Pancreas (tissue), 10 donors: ENCODE measurements at regions not wholly inside any gene's neighbourhood (a gene's known extent, or its start where the extent isn't known, plus 50 kb on each side); places are given as distances from the start of the nearest gene placed in this dataset.

ENCODE experiments used
- ATAC-seq, 4 donors: fragments of 200-7000 bp; cut with Tn5 transposase; one replicate each; pipeline versions ENCODE4 v1.8.0 to v1.9.1; 2020; ENCODE audit warnings: mild to moderate bottlenecking in 4 of 4, moderate library complexity in 4 of 4
- DNase-seq, 6 donors: peaks; one replicate each; pipeline ENCODE4 v3.0.0-alpha.2; 2020
- FAIRE-seq: peaks from 2 replicates; lab custom pipeline; 2012; peaks lifted over from hg19 to GRCh38; lab: Jason Lieb, UNC
- H3K27ac ChIP-seq, 4 donors: fragments of 200-600 bp; sonication (generic); 1 replicate in 3 of 4; 2 replicates in 1 of 4; pipeline versions ENCODE4 v1.5.0 to v1.8.0; 2020
- H3K27me3 ChIP-seq, 4 donors: fragments of 200-600 bp; one replicate each; pipeline ENCODE4 v1.8.0; 2021
- H3K36me3 ChIP-seq, 3 donors: fragments of 200-600 bp; sonication (generic) in 1 of 3; one replicate each; pipeline versions ENCODE4 v1.5.0 to v1.8.0; 2020 to 2021
- H3K4me1 ChIP-seq, 3 donors: fragments of 200-600 bp; one replicate each; pipeline ENCODE4 v1.8.0; 2021
- H3K4me3 ChIP-seq, 4 donors: fragments of 200-600 bp; sonication (generic) in 2 of 4; one replicate each; pipeline versions ENCODE4 v1.5.0 to v1.8.0; 2020 to 2021
- H3K9me3 ChIP-seq, 4 donors: fragments of 200-600 bp; one replicate each; pipeline ENCODE4 v1.8.0; 2021
- WGBS, 2 donors: extraction: QIAGEN DNeasy Blood & Tissue Kit; methylation state at CpG; one replicate each; pipeline ENCODE4 v1.1.7; 2013; 5-methylcytosine and 5-hydroxymethylcytosine counted together
- intact Hi-C, 3 donors: fragments of 100-400 bp; cut with DNase I; formaldehyde crosslinking; loops; one replicate each; pipeline versions ENCODE4 v1.11.1 to v1.14.2; 2022
- TF ChIP-seq, protein P1 (sequence below), 4 donors: fragments of 200-600 bp; sonication (generic) in 3 of 4; IDR thresholded peaks; one replicate each; pipeline versions ENCODE4 v1.5.0 to v1.8.0; 2021; ENCODE audit warnings: antibody characterized with exemption in 4 of 4
- donor health status: healthy with polysubstance abuse.
- donor health status: DM: no; HTN: no; CAD: no; lungs with moderate emphysema.
- donor health status: DM: no; HTN: no; CAD: no.
- donor health status: control.
- donor health status: control.
- donor health status: Bipolar disorder and iron deficiency.
- donor health status: DM: yes; HTN: yes; CAD: no.
- donor health status: DM: no; HTN: no; CAD: no.
- donor health status: DM: no; HTN: no; CAD: no.
- donor health status: DM: yes; HTN: yes; CAD: no.

DNA sequence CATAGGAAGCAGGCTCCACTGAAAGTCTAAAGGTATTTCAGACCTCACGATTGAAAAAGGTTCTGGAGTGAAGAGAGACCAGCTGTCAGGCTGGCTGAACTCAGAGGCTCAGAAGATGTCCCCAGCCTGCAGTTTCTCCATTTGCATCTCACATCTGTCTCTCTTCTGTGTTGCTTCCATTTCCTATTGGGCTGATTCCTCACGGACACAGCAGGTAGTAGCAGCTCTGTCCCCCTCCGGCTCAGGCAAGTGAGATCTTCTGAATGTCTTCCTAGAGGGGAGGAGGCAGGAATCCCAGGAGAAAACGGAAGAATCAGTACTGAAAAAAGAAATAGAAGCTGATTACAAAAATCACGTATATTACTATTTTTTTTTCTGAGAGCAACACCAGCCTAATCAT, 274.1 kb upstream of the COBL start:
- Histone ChIP-seq H3K4me1 (no peaks in the 10 kb centered on the region), H3K27ac (no peak overlapping the region), H3K9me3 (no peaks in the 10 kb centered on the region), H3K4me3 (no peak overlapping the region), H3K36me3 (no peaks in the 10 kb centered on the region), H3K27me3 (no peaks in the 10 kb centered on the region)
- TF ChIP-seq, protein P1, sequence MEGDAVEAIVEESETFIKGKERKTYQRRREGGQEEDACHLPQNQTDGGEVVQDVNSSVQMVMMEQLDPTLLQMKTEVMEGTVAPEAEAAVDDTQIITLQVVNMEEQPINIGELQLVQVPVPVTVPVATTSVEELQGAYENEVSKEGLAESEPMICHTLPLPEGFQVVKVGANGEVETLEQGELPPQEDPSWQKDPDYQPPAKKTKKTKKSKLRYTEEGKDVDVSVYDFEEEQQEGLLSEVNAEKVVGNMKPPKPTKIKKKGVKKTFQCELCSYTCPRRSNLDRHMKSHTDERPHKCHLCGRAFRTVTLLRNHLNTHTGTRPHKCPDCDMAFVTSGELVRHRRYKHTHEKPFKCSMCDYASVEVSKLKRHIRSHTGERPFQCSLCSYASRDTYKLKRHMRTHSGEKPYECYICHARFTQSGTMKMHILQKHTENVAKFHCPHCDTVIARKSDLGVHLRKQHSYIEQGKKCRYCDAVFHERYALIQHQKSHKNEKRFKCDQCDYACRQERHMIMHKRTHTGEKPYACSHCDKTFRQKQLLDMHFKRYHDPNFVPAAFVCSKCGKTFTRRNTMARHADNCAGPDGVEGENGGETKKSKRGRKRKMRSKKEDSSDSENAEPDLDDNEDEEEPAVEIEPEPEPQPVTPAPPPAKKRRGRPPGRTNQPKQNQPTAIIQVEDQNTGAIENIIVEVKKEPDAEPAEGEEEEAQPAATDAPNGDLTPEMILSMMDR (IDR thresholded peaks at IDR 0.05) = no peak
- WGBS, 2 donors = 9 to 10% methylated on average over 5 of the region's 5 CpGs
- FAIRE-seq = no peak
- intact Hi-C loops = no loop called here
- DNase-seq = no peak
- ATAC-seq = no peak

DNA sequence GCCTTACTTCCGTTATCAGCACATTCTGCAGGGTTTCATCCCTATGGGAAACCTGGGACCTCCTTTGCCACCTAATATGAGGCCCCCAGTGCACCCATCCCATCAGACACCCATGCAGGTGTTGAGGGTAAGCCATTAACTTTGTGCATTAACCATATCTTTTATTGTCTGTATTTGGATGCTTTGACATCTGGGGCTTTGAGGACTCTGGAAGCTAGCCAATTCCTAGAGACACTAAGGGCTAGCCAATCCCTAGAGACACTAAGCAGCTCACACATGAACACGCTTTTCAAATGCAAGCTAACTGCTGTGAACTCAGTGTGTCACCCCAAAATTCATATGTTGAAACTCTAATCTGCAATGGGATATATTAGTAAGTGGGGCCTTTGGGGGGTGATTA, 272.5 kb upstream of the COBL start:
- TF ChIP-seq, protein P1 (IDR thresholded peaks at IDR 0.05) = no peak
- H3K36me3 ChIP-seq = no peaks in the 10 kb centered on the region
- ATAC-seq (no peak), DNase-seq (no peak), FAIRE-seq (no peak)
- no peaks in the 10 kb centered on the region for H3K27me3 ChIP-seq
- intact Hi-C loops = no loop called here
- 35 to 51% methylated on average over 2 of the region's 2 CpGs for WGBS, 2 donors
- no peak overlapping the region for H3K27ac ChIP-seq
- H3K9me3 ChIP-seq = no peaks in the 10 kb centered on the region
- no peak overlapping the region for H3K4me3 ChIP-seq
- H3K4me1 ChIP-seq = no peaks in the 10 kb centered on the region

DNA sequence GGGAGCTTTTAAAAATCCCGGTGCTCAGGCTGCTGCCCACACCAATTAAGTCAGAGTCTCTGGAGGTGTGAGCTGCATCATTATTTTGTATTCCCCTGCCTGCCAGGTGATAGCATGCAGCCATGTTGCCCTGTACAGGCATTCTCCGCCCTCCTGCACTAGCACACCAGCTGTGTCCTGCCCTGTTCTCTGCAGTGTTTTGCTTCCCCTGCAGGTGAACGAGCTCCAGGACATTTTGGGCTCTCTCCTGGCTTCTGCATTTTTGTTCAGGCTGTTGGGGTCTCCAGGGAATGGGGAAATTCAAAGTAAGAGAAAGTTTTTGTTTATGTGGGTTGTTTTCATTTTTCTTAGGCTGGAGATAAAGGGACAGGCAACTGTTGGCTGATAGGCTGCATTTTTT, 271.0 kb upstream of the COBL start:
- ATAC-seq (no peak), FAIRE-seq (no peak), DNase-seq (no peak)
- H3K27me3 ChIP-seq = no peaks in the 10 kb centered on the region
- no peak overlapping the region for H3K4me3 ChIP-seq
- H3K27ac ChIP-seq = no peak overlapping the region
- H3K4me1 ChIP-seq = no peaks in the 10 kb centered on the region
- TF ChIP-seq, protein P1 (IDR thresholded peaks at IDR 0.05) = no peak
- intact Hi-C loops = no loop called here
- H3K36me3 ChIP-seq = no peaks in the 10 kb centered on the region
- WGBS, 2 donors = 33 to 44% methylated on average over 3 of the region's 3 CpGs
- H3K9me3 ChIP-seq = no peaks in the 10 kb centered on the region

DNA sequence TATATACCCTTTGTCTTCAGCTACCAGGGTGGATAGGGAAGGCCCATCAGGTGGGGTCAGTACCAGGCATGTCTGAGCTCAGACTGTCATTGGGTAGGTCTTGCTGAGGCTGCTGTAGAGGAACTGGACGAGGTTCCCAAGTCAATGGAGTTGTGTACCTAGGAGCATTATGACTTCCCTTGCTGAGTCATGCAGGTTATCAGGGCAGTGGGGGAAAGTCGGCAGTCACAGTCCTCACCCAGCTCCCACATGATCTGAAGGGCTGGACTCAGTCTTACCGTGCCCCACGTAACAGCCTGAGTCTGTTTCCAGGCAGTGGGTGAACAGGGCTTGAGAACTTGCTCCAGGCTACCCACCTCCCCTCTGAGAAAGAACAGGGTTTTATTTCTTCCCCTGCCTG, 260.8 kb upstream of the COBL start:
- ATAC-seq = no peak
- WGBS, 2 donors = 58 to 71% methylated on average over 4 of the region's 4 CpGs
- no peak for FAIRE-seq
- no peaks in the 10 kb centered on the region for H3K4me1 ChIP-seq
- H3K27ac ChIP-seq = no peak overlapping the region
- no peaks in the 10 kb centered on the region for H3K9me3 ChIP-seq
- no peaks in the 10 kb centered on the region for H3K27me3 ChIP-seq
- no peak overlapping the region for H3K4me3 ChIP-seq
- TF ChIP-seq, protein P1 (IDR thresholded peaks at IDR 0.05) = no peak
- no peaks in the 10 kb centered on the region for H3K36me3 ChIP-seq
- intact Hi-C loops = no loop called here
- no peak for DNase-seq

DNA sequence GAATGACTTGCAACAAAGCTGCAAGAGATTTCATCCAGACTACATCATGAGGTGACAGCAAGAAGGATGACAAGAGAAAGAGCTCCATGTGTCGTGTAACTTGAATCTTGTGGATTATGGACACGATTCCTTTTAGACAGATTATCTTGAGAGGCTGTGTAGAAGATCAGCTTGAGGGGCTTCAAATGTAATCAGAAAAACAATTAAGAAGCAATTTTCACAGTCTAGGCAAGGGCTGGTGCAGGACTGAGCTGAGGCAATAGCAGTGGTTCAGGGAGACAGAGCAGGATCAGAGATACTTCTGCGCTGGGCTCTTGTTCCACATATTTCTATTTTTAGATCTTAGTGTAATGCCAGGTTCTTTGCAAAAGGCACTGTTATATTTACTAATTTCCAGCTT, 253.0 kb upstream of the COBL start:
- H3K36me3 ChIP-seq = no peaks in the 10 kb centered on the region
- no peaks in the 10 kb centered on the region for H3K27me3 ChIP-seq
- H3K9me3 ChIP-seq = no peaks in the 10 kb centered on the region
- H3K27ac ChIP-seq = no peak overlapping the region
- intact Hi-C loops = no loop called here
- ATAC-seq = no peak
- TF ChIP-seq, protein P1 (IDR thresholded peaks at IDR 0.05) = no peak
- no peak overlapping the region for H3K4me3 ChIP-seq
- WGBS, 2 donors = 56 to 73% methylated on average over 3 of the region's 3 CpGs
- no peak for DNase-seq
- no peaks in the 10 kb centered on the region for H3K4me1 ChIP-seq
- FAIRE-seq = no peak
